ENCODE measurements at regions not wholly inside any gene's neighbourhood (a gene's known extent, or its start where the extent isn't known, plus 50 kb on each side); places are given as distances from the start of the nearest gene placed in this dataset.

- no peak for TF ChIP-seq CTCF (IDR thresholded peaks at IDR 0.05; ENCODE audit: poor library complexity, severe bottlenecking)
- TF ChIP-seq MXI1 (conservative IDR thresholded peaks at IDR 0.05; ENCODE audit: poor library complexity, severe bottlenecking) = no peak
- TF ChIP-seq POLR2AphosphoS5 (IDR thresholded peaks at IDR 0.05) = no peak
- no peak for TF ChIP-seq EZH2 (IDR thresholded peaks at IDR 0.05; ENCODE audit: borderline replicate concordance, insufficient read depth, low read length, poor library complexity, severe bottlenecking)
- no peak for TF ChIP-seq SMC3 (conservative IDR thresholded peaks at IDR 0.05; ENCODE audit: poor library complexity)
- TF ChIP-seq RAD21 (conservative IDR thresholded peaks at IDR 0.05) = no peak
- TF ChIP-seq TAF1 (IDR thresholded peaks at IDR 0.05; ENCODE audit: low read depth) = no peak
- no peak for TF ChIP-seq REST (IDR thresholded peaks at IDR 0.05; ENCODE audit: borderline replicate concordance)
- TF ChIP-seq EP300 (conservative IDR thresholded peaks at IDR 0.05; ENCODE audit: poor library complexity, severe bottlenecking) = no peak
These were observed 207.3 kb downstream of the HAUS1 start for GRCh38 chr18:46311491-46311890.

Measured in neural cell (in vitro differentiated cells).